T-helper 22 cell (primary cell): ENCODE measurements at regions not wholly inside any gene's neighbourhood (a gene's known extent, or its start where the extent isn't known, plus 50 kb on each side); places are given as distances from the start of the nearest gene placed in this dataset.
"Not testable (repeated sequence)": the region's sequence is repeated elsewhere in the genome, so short reads cannot be mapped to it uniquely, and the experiment has no call there.

ENCODE experiments used
- DNase-seq: peaks from one replicate; pipeline ENCODE4 v3.0.0-alpha.2; 2020; ENCODE audit warnings: low read depth

DNA sequence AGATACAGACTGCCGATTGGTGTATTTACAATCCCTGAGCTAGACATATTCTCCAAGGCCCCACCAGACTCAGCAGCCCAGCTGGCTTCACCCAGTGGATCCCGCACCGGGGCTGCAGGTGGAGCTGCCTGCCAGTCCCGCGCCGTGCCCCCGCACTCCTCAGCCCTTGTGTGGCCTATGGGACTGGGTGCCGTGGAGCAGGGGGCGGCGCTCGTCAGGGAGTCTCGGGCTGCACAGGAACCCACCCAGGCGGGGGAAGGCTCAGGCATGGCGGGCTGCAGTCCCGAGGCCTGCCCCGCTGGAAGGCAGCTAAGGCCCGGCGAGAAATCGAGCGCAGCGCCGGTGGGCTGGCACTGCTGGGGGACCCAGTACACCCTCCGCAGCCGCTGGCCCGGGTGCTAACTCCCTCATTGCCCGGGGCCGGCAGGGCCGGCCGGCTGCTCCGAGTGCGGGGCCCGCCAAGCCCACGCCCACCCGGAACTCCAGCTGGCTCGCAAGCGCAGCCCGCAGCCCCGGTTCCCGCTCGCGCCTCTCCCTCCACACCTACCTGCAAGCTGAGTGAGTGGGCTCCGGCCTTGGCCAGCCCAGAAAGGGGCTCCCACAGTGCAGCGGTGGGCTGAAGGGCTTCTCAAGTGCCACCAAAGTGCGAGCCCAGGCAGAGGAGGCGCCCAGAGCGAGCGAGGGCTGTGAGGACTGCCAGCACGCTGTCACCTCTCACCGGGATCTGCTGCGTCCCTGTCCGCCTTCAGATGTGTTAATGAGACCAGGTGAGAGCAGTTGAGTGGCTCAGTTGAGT is 137.8 kb upstream of the LCORL start:
- not testable (repeated sequence) for DNase-seq

DNA sequence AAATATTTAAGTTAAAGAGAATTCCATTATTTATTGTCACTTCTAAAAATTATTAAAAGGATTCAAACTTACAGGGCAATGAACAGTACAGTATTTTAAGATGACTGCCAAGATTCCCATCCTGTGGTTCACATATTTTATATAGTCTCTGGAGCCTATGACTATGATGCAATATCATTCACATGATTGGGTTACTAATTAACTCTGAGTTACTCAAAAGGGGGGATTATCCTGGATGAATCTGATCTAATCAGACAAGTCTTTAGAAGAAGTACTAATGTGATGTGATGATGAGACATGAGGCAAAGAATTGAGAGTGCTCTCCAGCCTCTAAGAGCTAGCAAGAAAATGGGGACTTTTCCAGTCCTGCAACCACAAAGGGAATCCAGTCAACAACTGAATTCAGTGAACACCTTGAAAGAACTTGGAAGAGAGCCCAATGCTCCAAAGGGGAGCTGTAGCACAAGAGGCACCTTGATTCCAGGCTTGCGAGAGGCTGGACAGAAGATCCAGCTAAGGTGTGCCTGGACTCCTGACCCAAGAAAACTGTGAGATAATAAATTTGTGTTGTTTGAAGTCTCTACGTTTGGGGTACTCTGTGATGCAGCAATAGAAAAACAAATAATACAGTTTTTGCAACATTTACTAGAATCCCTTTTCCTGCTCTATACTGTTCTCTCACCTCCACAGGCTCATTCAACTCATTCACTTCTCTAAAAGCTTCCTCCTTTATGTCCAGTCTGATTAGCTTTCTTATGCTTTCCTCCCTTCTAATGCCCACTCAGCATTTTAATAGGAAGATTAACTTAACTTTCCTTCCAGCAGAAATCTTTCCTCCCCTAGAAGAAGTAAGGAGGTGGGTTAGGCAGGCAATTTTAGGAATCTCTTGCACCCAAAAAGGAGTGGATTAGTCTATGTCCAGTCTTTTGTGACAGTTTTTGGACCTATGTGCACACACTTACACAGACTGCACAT is 133.8 kb upstream of the LCORL start:
- DNase-seq = no peak

DNA sequence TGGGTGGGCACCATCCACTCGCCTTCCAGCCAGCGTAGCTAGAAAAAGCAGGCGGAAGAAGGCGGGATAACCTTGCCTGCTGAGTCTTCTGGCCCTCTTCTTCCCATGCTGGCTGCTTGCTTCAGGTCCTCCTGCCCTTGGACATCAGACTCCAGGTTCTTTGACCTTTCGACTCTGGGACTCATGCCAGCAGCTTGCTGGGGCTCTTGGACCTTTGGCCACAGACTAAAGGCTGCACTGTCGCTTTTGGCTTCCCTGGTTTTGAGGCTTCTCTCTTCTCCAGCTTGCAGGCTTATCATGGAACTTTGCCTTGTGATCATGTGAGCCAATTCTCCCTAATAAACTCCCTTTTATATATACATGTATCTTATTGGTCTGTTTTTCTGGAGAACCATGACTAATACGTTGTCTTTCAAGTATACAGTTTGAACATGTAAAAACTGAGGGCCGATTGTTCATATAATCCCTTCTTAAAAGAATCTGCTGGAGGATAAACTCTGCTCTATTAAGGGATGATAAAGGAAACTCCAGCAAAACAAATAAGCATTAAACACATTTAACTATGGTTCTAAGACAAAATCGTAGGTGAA is 116.6 kb upstream of the LCORL start:
- no peak for DNase-seq

DNA sequence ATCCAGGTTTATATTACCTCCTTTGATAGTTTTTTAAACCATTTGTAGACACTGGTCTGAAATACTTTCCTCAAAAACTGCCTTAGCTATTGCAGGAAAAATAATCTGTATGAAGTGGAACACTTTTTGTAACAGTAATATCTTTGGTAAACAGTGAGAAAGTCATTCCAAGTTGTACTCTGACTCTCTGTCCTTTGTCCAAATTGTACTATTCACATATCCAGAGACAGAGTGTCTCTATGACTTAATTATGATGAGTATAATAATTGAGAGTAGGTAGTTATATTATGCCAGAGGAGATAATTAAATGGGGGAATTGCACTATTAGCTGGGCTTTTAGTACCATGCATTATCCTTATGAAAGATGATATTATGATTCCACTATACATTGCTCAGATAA is 112.6 kb upstream of the LCORL start:
- no peak for DNase-seq

DNA sequence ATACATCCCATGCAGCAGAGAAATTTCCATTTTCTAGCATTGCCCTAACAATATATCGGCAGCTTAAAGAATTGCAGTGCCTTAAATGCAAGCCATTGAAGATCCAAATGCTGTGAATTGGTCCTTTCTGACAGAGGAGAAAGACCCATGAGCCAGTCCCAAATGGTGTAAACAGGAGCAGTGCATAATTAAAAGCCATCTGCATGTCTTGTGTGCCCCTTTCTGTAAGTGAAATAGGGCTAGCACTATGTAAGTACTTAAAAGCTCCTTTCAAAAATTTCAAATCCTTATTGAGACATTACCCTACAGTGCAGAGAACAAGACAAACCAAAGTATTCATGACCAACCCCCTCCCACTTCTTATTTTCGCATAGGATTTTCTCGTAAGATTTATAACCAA is 108.7 kb upstream of the LCORL start:
- no peak for DNase-seq

DNA sequence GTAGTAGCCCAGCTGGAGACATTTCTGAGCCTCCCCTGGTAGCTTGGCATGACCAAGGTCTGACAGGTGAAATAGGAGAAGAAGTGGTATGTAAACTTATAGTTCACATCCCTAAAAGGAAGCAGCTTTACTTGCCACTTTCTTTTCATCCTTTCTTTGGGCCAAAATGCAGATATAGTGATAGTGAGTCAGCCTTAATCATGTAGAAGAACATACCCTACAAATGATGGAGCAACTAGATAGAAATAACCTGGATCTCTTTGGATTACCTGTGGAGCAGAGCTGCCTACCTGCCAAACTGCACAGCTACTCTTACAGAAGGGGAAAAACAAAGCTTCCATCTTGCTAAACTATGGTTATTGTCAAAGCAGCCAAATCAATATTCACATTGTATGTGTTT is 106.7 kb upstream of the LCORL start:
- DNase-seq = no peak

DNA sequence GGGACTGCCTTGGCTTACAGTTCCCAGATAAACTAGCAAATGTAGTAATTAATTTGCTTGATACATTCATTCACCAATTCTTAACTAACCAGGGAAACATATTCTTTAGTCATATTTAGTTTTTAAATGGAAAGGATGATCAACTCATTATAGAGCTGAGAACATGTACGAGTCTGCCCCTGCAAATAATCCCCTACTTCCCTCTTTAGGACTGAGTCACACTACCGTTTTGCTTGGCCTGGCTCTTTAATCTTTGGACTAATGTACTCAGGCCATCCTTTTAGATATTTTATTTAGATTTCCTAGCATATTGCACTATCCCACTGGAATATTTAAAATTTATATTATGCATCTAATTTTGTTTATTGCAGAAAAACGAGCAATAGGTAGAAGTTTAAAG is 105.5 kb upstream of the LCORL start:
- no peak for DNase-seq

DNA sequence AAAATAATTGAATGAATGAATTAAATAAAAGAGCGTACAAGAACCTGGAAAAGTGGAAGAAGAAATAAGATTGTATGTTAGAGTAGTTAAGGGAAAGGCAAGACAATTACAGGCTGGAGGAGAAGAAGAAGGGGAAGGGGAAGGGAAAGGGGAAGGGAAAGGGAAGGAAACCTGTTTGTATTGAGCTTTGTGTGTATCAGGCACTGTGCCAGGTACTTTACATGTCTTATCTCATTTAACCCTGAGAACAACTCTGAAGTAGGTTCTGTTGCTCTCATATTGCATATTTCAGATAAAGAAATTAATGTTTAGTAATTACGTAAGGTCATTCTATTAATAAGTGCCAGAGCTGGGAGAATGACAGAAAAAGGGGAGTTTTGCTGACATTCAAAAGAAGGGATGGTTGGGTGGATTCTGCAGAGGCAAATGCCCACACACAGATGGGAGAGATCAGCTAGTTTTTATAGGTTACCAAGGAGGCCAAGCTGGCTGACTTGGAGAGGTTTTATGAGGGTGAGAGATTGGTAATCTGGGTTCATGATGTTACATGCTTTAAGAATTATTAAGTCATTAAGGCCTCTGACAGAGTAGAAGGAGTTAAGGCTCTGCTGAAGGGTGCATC is 92.3 kb upstream of the LCORL start:
- no peak for DNase-seq

DNA sequence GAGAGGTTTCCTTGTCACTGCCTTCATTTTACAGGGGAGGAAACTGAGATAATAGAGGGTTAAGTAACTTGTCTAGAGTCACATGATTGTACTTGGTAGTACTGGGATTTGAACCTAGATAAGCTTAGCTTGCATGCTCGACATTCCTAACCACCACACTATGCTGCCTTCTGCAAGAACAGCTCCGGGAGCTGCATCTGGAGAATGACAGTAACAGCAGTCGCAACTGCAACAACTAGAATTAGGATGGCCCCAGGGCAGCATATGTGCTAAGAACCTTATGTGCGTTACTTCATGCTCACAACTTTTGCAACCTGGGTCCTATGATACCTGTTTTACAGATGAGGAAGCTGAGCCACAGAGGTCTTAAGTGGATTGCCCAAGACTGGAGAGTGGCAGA is 89.5 kb upstream of the LCORL start:
- no peak for DNase-seq

DNA sequence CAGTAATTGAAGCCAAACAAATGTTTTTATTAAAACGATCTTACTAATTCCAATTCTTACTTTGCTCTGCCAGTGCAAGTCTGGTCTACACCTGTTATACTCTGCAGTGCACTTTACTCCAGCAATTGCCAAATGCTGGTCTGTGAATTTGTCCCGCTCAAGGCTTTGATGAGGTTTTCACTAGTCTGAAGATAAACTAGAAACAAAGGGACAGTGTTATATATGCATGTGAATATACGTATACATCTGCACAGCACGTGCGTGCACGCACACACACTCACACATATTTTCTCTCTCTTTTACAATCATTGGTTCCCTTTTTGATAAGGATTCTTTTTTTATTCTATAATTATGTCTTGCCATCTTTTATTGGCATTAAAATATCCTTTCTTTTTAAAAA is 88.5 kb upstream of the LCORL start:
- DNase-seq = no peak

DNA sequence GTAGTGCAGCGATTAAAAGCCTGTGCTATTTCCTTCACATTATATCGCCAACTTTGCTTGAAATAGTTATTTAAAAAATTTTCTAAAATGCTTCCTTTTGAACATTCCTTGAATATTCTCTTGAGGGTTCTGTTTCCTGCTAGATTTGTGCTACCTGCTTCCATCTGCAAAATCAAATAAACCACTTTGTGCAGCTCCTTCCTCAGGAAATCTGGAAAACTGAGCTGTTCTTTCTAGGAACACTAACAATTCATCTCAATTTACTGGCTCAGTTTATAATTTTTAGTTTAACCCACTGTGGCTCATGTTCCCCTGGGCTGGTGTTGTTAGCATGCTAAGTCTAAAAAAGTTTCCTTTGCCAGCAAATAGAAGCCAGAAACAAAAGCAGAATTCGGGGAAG is 88.1 kb upstream of the LCORL start:
- no peak for DNase-seq

DNA sequence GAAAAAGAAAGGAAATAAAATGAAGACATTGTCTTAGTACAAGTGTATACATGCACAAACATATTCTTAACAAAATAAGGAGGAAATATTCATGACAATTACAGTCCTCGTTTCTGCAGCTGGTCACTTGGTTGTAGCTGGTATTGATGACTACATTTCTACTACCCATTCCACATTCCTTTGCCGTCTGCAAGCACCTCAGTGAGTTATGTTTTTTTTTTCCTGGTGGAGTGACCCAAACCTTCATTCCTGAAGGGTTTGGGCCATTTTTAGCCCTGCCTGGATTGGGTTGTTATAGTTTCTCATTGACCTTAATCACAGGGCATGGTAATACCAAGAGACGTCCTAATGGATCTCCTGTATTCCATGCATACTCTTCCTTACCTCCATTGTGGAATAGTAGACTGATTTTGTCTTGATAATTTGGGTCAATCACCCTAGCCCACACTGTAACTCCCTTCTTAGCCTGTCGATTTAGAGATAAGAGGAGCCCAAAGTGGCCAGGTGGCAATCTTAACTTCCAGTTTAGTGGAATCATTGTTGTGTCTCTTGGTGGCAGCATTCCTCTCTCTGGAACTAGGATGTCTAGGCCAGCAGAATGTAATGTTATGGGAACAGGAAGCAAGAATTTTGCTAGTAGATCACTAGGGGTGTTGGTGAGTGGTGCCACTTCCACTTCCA is 86.4 kb upstream of the LCORL start:
- DNase-seq = not testable (repeated sequence)

DNA sequence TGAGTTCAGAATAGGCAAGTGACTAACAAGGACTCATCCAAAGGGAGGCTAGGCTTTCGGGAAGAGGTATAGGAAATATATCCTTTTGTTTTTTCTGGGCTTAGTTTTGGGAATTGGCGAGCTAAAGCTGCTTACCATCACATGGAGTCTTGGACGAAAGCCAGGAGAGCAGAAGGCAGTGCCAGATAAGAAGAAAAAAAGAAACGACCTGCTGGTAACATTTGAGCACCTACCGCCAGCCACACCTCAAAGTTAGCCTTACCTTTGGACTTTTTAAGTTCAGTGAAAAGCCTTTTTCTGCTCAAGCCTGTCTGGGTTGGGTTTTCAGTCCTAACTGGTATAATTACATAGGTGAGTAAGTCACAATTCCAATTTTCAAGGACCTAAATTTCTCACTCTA is 85.1 kb upstream of the LCORL start:
- no peak for DNase-seq

DNA sequence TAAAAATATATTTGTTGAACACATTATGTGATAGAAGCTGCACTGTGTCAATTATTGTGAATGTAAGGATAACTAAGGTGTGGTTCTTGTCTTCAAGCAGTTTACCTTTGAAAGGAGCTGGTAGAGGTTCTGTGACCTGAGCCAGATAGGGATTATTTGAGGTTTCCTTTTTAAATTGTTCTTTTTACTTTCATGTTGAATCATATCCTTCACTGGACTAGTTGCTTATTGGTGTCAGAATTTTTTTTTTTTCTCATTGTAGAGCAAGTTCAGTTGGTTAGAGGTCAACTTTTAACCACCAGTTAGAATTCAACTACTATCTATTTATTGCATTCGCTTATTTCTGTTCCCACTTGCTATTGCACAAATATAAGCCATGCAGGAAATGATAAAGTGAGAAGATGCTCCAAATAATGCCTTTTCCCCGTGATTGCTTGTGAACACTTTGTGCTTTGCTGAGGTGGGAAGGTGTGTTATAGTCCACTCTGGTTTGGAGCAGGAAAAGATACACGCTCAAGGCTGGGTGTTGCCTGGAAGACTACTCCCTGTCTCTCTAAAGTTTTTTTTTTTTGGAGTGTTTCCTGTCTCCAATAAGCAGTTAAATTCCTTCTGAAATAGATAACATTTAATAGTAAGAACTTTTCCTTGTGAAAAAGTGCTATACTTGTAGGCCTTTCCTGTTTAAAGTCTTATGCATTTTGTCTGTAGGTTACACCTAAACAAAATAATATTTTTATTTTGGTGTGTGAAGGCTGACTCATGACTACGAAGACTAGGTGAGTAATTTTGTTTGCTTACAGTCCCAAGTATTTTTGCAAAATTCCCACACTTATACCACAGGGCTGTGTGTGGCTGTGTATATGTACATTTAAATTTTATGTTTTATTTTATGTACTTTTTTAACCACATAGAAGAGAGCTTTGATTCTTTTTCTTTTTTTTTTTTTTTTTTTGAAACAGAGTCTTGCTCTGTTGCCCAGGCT is 83.8 kb upstream of the LCORL start:
- DNase-seq = no peak

DNA sequence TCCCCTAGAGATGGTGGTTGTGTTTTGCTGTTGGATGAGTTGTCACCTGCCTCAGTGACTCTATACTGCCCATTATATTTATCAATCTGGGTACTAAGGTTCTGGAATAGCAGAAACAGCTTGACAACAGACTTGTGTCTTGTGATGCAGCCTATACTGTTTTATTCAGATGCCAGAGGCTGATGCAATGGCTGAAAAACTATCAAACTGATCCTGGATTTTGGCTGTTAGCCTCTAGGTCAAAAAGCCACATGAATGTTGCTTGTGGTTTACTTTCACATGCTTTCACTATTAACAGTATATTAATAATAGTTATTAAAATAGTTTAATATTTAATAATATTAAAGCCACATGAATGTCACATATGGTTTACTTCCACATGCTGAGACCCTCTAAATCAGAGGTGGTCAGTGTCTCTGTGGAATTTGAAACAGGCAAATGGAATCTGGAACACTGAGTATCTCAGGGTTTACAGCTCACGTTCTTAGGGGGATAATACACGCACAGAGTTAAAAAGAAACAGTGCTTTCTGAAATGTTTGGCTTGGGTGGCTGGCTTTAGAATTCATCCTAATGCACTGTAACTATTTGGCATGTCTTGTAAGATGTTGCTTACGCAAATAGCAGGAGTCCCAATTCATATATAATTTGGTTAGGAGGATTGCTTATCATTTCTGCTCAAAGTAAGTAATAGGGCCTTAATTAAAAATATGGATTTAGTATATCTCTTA is 82.5 kb upstream of the LCORL start:
- no peak for DNase-seq

DNA sequence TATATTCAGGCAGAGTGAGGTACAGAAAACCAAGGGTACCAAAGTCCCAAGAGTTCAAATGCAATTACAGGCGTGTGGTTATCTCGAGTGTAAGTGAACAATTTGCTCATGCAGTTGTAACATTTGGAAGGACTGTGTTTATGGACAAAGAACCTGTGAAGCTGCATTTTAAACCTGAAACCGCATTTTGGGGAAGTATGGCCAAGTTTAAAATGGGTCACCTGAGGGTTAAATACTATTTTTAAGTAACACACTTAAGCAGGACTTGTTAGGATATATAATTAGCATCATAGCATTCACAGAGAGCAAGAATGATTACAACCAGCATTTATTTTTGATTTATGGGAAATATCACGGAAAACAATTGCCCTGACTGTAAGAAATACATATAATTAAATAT is 79.1 kb upstream of the LCORL start:
- no peak for DNase-seq

DNA sequence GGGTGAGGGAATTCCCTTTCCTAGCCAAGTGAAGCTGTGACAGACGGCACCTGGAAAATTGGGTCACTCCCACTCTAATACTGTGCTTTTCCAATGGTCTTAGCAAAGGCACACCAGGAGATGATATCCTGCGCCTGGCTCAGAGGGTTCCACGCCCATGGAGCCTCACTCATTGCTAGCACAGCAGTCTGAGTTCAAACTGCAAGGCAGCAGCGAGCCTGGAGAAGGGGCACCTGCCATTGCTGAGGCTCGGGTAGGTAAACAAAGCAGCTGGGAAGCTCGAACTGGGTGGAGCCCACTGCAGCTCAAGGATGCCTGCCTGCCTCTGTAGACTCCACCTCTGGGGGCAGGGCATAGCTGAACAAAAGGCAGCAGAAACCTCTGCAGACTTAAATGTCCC is 68.9 kb upstream of the LCORL start:
- DNase-seq = not testable (repeated sequence)

DNA sequence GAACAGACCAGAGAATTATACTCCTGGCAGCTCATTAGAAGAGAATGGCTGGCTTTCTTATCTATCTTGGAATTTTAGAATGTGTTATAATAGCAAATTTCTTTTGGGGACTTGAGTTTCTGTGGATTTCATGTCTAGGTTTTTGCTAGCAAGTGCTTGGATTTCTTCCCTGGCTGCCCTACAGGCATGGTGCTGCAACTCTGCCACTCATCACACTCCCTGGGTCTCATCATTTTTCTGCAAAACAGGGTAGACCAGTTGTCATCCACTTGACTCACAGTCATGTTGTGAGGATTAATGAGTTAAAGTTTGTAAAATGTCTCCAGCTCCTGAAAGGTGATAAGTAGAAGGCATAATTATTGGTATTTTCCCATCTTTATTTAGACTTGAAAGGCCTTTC is 60.7 kb upstream of the LCORL start:
- no peak for DNase-seq

DNA sequence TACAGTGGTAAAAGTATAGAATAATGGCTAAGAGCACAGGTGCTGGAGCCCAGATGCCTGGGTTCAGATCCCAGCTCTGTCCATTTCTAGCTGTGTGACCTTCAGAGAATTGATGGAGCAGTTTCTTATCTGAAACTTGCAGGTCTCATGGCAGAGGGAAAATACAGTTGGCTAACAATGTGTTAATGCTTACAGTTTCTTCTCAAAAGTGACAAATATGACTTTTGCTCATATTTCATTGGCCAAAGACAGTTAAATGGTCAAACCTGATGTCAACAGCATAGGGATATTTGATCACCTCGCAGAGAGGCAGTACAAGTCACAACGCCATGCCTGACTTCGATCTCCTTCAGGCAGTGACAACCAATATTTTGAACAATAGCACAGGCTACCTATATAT is 60.2 kb upstream of the LCORL start:
- no peak for DNase-seq

DNA sequence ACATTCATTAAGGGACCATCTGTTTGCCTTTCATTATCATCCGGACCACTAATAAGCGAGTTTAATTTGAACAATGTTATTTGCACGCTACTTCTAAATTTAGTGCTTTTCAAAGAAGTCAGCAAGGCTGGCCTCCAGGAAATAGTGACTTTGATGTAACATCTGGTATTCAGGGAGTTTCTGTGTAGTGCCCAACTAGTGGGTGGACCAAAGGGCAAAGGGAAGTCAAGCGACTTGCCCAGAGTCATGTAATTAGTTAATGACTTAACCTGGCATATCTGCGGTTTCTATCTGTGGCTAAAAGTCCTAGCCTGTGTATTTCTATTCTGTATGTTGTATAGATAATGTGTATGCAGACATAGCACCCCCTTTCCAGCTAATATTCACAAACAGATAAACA is 56.3 kb upstream of the LCORL start:
- no peak for DNase-seq
